ENCODE measurements at regions not wholly inside any gene's neighbourhood (a gene's known extent, or its start where the extent isn't known, plus 50 kb on each side); places are given as distances from the start of the nearest gene placed in this dataset.

DNA sequence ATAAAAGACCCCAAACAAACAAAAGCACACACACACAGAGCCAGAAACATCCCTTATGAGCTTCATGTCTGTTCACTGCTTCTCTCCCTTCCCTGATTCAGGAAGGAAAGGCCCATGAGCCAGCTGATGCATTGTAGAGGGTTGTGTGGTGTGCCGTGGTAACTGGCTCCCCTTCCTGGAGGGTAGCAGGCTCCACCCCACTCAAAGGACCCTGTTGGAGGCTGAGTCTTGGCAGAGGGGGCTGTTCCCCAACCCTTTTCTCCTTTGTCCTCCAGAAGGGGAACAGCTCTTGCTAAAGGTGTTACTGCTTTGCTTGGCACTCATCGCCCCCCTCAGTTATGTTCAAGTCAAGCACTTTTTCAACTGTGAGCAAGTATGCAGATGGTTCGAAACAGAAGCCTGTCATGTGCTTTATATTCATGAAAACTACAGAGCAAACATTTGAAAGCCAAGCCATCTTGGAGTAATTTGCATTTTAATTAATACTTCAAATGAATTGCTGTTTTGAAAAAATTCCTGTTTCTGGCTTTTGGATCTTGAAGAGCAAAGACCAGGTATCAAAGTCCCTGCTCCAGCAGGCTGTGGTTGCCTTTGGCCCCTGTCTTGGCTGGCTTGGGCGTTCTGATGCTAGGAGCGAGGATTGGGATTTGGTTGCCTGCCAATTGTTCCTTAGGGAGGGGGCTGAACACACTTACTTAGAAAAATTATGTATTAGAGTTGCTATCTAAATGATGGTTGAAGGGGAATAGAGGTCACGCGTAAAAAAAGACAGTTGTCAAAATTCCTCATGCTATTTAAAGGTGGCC, 267.8 kb downstream of the TSN start:
- ChIA-PET CTCF (no interaction called here), POLR2A (no interaction called here)
- TF ChIP-seq, protein P1, sequence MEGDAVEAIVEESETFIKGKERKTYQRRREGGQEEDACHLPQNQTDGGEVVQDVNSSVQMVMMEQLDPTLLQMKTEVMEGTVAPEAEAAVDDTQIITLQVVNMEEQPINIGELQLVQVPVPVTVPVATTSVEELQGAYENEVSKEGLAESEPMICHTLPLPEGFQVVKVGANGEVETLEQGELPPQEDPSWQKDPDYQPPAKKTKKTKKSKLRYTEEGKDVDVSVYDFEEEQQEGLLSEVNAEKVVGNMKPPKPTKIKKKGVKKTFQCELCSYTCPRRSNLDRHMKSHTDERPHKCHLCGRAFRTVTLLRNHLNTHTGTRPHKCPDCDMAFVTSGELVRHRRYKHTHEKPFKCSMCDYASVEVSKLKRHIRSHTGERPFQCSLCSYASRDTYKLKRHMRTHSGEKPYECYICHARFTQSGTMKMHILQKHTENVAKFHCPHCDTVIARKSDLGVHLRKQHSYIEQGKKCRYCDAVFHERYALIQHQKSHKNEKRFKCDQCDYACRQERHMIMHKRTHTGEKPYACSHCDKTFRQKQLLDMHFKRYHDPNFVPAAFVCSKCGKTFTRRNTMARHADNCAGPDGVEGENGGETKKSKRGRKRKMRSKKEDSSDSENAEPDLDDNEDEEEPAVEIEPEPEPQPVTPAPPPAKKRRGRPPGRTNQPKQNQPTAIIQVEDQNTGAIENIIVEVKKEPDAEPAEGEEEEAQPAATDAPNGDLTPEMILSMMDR (IDR thresholded peaks at IDR 0.05; ENCODE audit: control extremely low read depth, extremely low read depth, low read depth, missing control alignments) = no peak
- DNase-seq (ENCODE audit: extremely low spot score) = no peak

DNA sequence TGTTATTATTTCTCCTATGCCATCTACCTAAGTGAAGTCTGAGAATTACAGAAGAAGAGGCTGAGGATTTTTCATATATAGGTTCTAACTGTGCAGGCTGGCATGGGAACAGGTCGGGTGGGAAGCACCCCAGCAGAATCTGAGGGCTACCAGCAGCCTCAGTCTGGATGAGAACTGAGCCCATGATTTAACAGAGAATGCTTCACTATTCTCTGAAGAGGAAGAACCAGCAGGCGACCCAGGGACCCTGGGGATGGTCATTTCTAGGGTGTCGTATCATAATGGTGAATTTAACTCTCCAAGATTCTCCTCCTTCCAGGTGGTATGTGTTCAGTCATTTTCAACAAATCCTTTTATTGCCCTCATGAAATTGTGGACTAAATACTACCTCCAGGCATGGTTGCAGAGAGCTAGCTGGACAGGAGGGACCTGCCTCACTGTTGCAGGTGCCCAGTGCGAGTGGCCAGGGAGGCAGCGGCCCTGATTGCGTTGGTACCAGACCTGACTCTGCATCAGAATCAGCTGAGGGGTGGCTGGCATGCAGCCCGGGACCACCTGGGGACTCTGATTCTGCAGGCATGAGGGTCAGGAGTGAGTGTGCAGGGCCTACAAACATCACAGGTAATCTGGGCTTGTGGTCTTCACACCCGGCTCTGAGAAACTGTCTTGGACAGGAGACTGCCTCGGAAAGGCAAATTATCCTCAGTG, 272.2 kb downstream of the TSN start:
- ChIA-PET CTCF (no interaction called here), POLR2A (no interaction called here)
- TF ChIP-seq, protein P1 (IDR thresholded peaks at IDR 0.05; ENCODE audit: control extremely low read depth, extremely low read depth, low read depth, missing control alignments) = no peak
- DNase-seq (ENCODE audit: extremely low spot score) = no peak

DNA sequence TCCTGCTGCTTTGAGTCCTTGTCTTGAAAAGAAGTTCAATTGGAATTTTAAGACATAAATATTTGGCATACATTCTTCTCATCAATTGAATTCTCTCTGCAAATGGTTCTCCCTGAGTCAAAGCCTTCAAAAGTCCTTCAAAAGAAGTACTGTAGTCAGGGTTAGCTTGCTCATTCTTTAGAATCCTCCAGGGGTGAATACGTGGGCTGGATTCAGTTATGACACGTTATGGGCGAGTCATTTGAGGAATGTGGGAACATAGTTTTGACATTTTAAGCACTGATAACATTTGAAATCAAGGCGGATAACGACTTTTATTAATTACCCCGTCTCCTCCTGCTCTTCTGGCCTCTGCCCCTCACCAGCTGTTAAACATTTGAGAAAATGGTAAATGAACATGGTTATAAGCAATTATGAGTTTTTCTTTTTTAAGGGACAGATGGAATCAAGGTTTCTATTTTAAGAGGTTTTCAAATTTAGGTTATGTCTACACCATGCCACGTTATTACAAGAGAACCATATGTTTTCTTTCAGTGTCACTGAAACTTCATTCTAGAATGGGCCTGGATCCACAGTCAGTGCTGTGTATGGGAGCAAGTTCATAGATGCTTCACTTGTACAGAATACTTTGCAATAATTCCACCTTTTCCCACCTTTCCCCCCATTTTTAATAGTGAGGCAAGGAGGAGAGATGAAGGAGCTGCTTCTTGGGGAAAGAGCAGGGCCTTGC, 273.1 kb downstream of the TSN start:
- TF ChIP-seq, protein P1 (IDR thresholded peaks at IDR 0.05; ENCODE audit: control extremely low read depth, extremely low read depth, low read depth, missing control alignments) = no peak
- DNase-seq (ENCODE audit: extremely low spot score) = no peak
- ChIA-PET CTCF (no interaction called here), POLR2A (no interaction called here)

DNA sequence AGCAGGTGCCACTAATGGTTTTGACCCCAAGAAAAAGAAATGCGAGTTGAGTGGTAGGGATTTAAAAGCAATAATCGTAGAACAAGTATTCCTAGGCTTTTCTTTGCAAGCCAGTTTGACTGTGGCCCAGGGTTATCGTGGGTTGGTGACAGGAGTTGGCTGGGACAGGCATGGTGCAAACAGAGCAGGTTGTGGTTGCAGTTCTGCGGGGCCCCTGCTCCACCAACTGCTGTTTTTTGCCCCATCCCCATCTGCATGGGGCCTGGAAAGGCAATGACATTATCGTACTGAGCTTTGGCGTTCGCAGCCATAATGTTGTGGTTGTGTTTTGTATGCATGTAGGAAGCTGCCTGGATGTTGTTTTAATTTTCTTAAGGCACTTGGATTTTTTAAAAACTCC, 274.0 kb downstream of the TSN start:
- POLR2A ChIA-PET = no interaction called here
- CTCF ChIA-PET = interaction anchor here (1.3 kb wide), 1 partner anchor 535 kb away, joined by 3 read pairs; no protein-coding TSS in a partner anchor

DNA sequence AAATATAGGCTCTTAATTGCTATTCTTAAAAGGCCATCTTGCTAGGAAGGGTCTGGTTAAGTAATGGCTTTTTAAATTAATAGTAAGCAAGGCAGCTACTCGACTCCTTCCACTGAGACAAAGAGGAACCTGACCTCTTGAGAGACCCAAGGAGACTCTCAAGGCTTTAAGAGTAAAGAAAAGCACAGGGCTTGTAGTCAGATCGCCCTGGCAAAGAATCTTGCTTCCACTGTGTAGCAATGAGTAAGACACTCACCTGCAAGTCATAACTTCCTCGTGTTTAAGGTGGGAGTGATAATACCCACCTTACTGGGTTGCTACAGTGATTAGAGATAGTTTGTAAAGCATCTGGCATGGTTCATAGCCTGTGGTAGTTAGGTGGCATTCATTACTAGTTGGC, 274.5 kb downstream of the TSN start:
- TF ChIP-seq, protein P1 (IDR thresholded peaks at IDR 0.05; ENCODE audit: control extremely low read depth, extremely low read depth, low read depth, missing control alignments) = no peak
- CTCF ChIA-PET = interaction anchor here (1.3 kb wide), 1 partner anchor 535 kb away, joined by 3 read pairs; no protein-coding TSS in a partner anchor
- POLR2A ChIA-PET = no interaction called here
- no peak for DNase-seq (ENCODE audit: extremely low spot score)

More for the DNA sequence above, 274.0 kb downstream of the TSN start:
- TF ChIP-seq, protein P1 (IDR thresholded peaks at IDR 0.05; ENCODE audit: control extremely low read depth, extremely low read depth, low read depth, missing control alignments) = no peak
- no peak for DNase-seq (ENCODE audit: extremely low spot score)

DNA sequence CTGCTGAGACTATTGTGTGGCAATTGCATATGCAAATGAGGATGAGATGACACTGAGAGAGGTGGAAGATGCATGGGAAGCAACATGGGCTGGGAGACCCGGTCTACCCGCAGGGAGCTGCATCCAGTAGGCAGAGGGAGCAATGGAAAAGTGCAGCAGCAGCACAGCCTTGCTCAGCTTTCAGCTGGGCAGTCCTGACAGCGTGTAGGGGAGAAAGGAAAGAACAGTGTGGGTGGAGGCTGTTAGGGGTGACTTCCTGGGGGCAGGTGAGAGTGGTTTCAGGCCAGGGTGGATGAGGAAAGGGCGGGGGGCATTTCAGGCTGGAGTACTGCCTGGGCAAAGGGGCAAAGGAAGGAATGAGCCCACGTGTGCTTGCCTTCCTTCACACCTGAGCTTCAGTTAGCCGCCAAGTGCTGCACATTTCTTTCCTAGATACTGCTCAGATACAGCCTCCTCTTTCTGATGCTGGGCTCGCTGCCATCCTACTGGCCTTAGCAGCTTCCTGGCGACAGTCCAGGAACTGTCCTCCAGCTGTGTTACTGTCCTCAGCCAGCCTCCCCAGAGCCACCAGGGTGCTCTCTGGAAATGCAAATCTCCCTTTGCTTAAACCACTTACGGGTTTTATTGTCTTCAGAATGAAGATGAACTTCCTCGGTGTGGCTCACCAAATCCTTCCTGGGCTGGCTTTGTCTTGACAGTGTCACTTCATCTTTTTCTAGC, 276.3 kb downstream of the TSN start:
- POLR2A ChIA-PET = no interaction called here
- CTCF ChIA-PET = no interaction called here
- no peak for DNase-seq (ENCODE audit: extremely low spot score)
- TF ChIP-seq, protein P1 (IDR thresholded peaks at IDR 0.05; ENCODE audit: control extremely low read depth, extremely low read depth, low read depth, missing control alignments) = no peak

All from GM10248 (cell line).